ENCODE measurements at regions not wholly inside any gene's neighbourhood (a gene's known extent, or its start where the extent isn't known, plus 50 kb on each side); places are given as distances from the start of the nearest gene placed in this dataset.

- no peak for TF ChIP-seq MAX (IDR thresholded peaks at IDR 0.05)
- no peak for TF ChIP-seq TCF12 (IDR thresholded peaks at IDR 0.05; ENCODE audit: low read depth)
- TF ChIP-seq ZBTB7A (IDR thresholded peaks at IDR 0.05; ENCODE audit: low read depth), result no peak
- no peak for TF ChIP-seq FOXM1 (IDR thresholded peaks at IDR 0.05; ENCODE audit: borderline replicate concordance, low read depth)
- TF ChIP-seq CREB1 (IDR thresholded peaks at IDR 0.05; ENCODE audit: low read depth), result no peak
- no peak for TF ChIP-seq YY1 (IDR thresholded peaks at IDR 0.05; ENCODE audit: low read depth)
- TF ChIP-seq TEAD4 (IDR thresholded peaks at IDR 0.05), result no peak
- no peak for TF ChIP-seq EGR1 (IDR thresholded peaks at IDR 0.05)
- no peak for TF ChIP-seq NFIC (IDR thresholded peaks at IDR 0.05)
- TF ChIP-seq CEBPB (IDR thresholded peaks at IDR 0.05), result no peak
- TF ChIP-seq TAF1 (IDR thresholded peaks at IDR 0.05; ENCODE audit: low read depth), result no peak
- no peak for TF ChIP-seq EP300 (IDR thresholded peaks at IDR 0.05; ENCODE audit: borderline replicate concordance)
- no peak for TF ChIP-seq USF1 (IDR thresholded peaks at IDR 0.05)
- no peak for TF ChIP-seq REST (IDR thresholded peaks at IDR 0.05; ENCODE audit: low read depth)
- TF ChIP-seq RAD21 (IDR thresholded peaks at IDR 0.05; ENCODE audit: low read depth), result no peak
Observed at GRCh38 chr7:157488281-157488680, 151.5 kb downstream of the DNAJB6 start.

GRCh38 chr7:157488966-157489365, 152.2 kb downstream of the DNAJB6 start:
- TF ChIP-seq TCF12 (IDR thresholded peaks at IDR 0.05; ENCODE audit: low read depth) (no peak), TAF1 (IDR thresholded peaks at IDR 0.05; ENCODE audit: low read depth) (no peak), ZBTB7A (IDR thresholded peaks at IDR 0.05; ENCODE audit: low read depth) (no peak), CREB1 (IDR thresholded peaks at IDR 0.05; ENCODE audit: low read depth) (no peak), NFIC (IDR thresholded peaks at IDR 0.05) (no peak), USF1 (IDR thresholded peaks at IDR 0.05) (no peak), RAD21 (IDR thresholded peaks at IDR 0.05; ENCODE audit: low read depth) (no peak), EGR1 (IDR thresholded peaks at IDR 0.05) (no peak), MAX (IDR thresholded peaks at IDR 0.05) (no peak), CEBPB (IDR thresholded peaks at IDR 0.05) (no peak), TEAD4 (IDR thresholded peaks at IDR 0.05) (no peak), YY1 (IDR thresholded peaks at IDR 0.05; ENCODE audit: low read depth) (no peak), EP300 (IDR thresholded peaks at IDR 0.05; ENCODE audit: borderline replicate concordance) (no peak)
